ENCODE measurements at regions not wholly inside any gene's neighbourhood (a gene's known extent, or its start where the extent isn't known, plus 50 kb on each side); places are given as distances from the start of the nearest gene placed in this dataset.

DNA sequence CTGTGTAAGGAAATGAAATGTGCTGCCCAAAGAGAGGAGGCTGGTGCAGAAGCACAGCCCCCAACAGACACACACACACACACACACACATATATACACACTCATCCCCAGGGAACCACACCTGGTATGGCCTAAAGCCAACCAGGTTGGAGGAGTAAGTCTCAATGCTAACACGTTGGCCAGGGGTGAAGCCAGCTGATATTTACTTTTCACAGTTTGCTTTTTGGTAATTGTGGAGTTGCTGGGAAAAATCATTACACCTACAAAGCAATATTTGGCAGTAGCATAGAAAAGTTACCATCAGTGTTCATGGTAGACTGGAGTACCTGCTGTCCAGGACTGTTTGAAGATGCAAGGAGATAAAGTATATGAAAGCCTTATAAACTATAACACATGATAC is 50.3 kb upstream of the NAA20 start:
- Mint-ChIP-seq H3K4me1 (ENCODE audit: low read depth, unreplicated experiment) (peaks cover 23% of the 10 kb centered on the region), H3K36me3 (ENCODE audit: low read depth, unreplicated experiment) (peaks cover 8% of the 10 kb centered on the region), H3K9me3 (ENCODE audit: unreplicated experiment) (peaks cover 2% of the 10 kb centered on the region), H3K4me3 (ENCODE audit: unreplicated experiment) (no peak overlapping the region), H3K27me3 (ENCODE audit: low read depth, unreplicated experiment) (no peaks in the 10 kb centered on the region), H3K27ac (ENCODE audit: unreplicated experiment) (no peak overlapping the region)
- H3K9me3 ChIP-seq (ENCODE audit: insufficient read depth, low read depth, low read length) = no peaks in the 10 kb centered on the region
- no peaks in the 10 kb centered on the region for H4K20me1 ChIP-seq (ENCODE audit: insufficient read depth, low read length)
- H3K4me3 ChIP-seq (ENCODE audit: insufficient read depth, low read depth, low read length) = no peak overlapping the region
- peaks cover 11% of the 10 kb centered on the region for H3K4me1 ChIP-seq (ENCODE audit: insufficient read depth, low read length)
- DNase-seq (ENCODE audit: low read depth) (no peak), FAIRE-seq (no peak)
- no peak overlapping the region for H3K9ac ChIP-seq (ENCODE audit: low read length)
- no peak overlapping the region for H3K4me2 ChIP-seq (ENCODE audit: low read length)
- no peaks in the 10 kb centered on the region for H3K79me2 ChIP-seq (ENCODE audit: insufficient read depth, low read length)
- no peaks in the 10 kb centered on the region for H3K27me3 ChIP-seq (ENCODE audit: insufficient read depth, low read length)
- TF ChIP-seq EZH2 (IDR thresholded peaks at IDR 0.05; ENCODE audit: insufficient read depth, low read length) = no peak
- TF ChIP-seq, protein P1, sequence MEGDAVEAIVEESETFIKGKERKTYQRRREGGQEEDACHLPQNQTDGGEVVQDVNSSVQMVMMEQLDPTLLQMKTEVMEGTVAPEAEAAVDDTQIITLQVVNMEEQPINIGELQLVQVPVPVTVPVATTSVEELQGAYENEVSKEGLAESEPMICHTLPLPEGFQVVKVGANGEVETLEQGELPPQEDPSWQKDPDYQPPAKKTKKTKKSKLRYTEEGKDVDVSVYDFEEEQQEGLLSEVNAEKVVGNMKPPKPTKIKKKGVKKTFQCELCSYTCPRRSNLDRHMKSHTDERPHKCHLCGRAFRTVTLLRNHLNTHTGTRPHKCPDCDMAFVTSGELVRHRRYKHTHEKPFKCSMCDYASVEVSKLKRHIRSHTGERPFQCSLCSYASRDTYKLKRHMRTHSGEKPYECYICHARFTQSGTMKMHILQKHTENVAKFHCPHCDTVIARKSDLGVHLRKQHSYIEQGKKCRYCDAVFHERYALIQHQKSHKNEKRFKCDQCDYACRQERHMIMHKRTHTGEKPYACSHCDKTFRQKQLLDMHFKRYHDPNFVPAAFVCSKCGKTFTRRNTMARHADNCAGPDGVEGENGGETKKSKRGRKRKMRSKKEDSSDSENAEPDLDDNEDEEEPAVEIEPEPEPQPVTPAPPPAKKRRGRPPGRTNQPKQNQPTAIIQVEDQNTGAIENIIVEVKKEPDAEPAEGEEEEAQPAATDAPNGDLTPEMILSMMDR (IDR thresholded peaks at IDR 0.05; ENCODE audit: insufficient read depth, low read depth, low read length) = no peak
- no peaks in the 10 kb centered on the region for H3K36me3 ChIP-seq (ENCODE audit: insufficient read depth, low read length)
- no peak overlapping the region for H3K27ac ChIP-seq (ENCODE audit: low read depth, low read length)
- H2AFZ ChIP-seq (ENCODE audit: low read depth, low read length) = no peak overlapping the region
